ENCODE measurements at regions not wholly inside any gene's neighbourhood (a gene's known extent, or its start where the extent isn't known, plus 50 kb on each side); places are given as distances from the start of the nearest gene placed in this dataset.

DNA sequence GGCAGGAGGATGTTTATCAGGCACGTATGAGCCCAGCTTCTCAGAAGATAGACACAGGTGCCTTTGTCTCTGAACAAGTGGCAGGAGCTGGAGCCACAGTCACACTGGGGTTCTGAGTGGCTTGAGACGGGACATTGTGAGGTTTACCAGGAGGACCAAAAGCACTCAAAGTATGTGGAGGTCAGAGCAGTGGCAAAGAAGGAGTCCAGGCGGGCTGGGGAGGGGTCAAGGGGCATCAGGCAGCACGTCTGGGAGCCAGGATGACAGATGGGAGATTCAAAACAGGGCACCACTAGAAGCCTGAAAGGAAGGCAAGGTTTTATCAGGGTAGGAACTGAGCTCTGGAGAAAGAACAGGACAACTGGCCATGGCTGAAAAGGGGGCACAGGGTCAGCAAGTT lies 67.2 kb upstream of the MARCHF10 start:
- TF ChIP-seq POLR2AphosphoS5 (IDR thresholded peaks at IDR 0.05) (no peak), POLR2A (IDR thresholded peaks at IDR 0.05) (no peak)
- TF ChIP-seq, protein P1, sequence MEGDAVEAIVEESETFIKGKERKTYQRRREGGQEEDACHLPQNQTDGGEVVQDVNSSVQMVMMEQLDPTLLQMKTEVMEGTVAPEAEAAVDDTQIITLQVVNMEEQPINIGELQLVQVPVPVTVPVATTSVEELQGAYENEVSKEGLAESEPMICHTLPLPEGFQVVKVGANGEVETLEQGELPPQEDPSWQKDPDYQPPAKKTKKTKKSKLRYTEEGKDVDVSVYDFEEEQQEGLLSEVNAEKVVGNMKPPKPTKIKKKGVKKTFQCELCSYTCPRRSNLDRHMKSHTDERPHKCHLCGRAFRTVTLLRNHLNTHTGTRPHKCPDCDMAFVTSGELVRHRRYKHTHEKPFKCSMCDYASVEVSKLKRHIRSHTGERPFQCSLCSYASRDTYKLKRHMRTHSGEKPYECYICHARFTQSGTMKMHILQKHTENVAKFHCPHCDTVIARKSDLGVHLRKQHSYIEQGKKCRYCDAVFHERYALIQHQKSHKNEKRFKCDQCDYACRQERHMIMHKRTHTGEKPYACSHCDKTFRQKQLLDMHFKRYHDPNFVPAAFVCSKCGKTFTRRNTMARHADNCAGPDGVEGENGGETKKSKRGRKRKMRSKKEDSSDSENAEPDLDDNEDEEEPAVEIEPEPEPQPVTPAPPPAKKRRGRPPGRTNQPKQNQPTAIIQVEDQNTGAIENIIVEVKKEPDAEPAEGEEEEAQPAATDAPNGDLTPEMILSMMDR (IDR thresholded peaks at IDR 0.05 in 8 of 11, conservative IDR thresholded peaks at IDR 0.05 in 3 of 11), result no peak
- Histone ChIP-seq H3K36me3 (no peaks in the 10 kb centered on the region), H3K4me3 (no peak overlapping the region), H3K27ac (no peak overlapping the region), H3K4me1 (no peaks in the 10 kb centered on the region), H3K9me3 (no peaks in the 10 kb centered on the region), H3K27me3 (replicated peaks in 1 of 7) (peaks cover 0 to 22% (median 0%) of the 10 kb centered on the region in 7 donors)
- WGBS, 5 donors, result 69 to 95% (median 85%) methylated on average over 4 of the region's 4 CpGs
- DNase-seq, result no peak
- intact Hi-C loops (cut with DNase I; ENCODE audit: low total_unique reads), result no loop called here

DNA sequence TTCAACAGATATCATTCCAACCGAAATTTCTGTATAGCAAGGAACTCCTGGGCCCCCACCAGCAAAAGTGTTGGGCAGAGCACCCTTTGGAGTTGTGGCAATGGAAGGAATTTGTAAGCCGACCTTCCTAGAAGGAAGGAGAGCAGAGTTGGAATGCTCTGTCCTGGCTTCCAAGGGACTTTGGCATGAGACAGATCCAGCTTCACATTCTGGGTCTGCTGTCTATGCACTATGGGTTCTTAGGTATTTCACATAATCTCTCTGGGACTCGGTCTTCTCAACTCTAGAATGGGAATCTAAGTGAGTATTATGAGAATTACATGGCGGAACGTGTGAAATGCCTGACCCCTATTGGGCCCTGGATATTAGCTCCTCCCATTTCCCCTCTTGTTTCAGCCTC lies 63.2 kb upstream of the MARCHF10 start:
- Histone ChIP-seq H3K27me3 (replicated peaks in 1 of 7) (peaks cover 0 to 25% (median 0%) of the 10 kb centered on the region in 7 donors), H3K4me3 (no peak overlapping the region), H3K36me3 (no peaks in the 10 kb centered on the region), H3K4me1 (no peaks in the 10 kb centered on the region), H3K27ac (no peak overlapping the region), H3K9me3 (no peaks in the 10 kb centered on the region)
- 82 to 94% (median 91%) methylated on average over 5 of the region's 5 CpGs for WGBS, 5 donors
- TF ChIP-seq, protein P1 (IDR thresholded peaks at IDR 0.05 in 8 of 11, conservative IDR thresholded peaks at IDR 0.05 in 3 of 11), result no peak
- TF ChIP-seq POLR2A (IDR thresholded peaks at IDR 0.05), result no peak
- no peak for TF ChIP-seq POLR2AphosphoS5 (IDR thresholded peaks at IDR 0.05)
- DNase-seq, result no peak
- intact Hi-C loops (cut with DNase I; ENCODE audit: low total_unique reads), result no loop called here

DNA sequence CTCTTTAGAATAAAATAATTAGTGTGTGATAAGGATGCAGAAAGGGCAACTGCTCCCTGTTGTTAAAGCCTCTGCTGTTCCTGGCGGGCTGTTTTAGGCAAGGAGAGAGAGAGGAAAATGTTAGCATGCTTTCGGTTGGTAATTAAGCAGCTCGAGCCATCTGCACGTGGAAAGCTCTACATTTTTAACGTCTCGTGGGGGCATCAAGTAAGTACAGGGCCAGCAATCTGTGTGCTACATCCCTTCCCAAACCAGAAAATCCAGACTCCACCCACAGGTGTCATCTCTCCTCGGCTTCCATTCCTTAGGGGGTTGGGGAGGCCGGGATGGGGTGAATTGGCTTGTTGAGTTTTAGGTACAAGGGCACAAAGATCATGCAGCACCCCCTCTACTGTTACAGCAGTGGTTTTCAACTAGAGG lies 62.4 kb upstream of the MARCHF10 start:
- Histone ChIP-seq H3K27me3 (replicated peaks in 1 of 7) (peaks cover 0 to 25% (median 0%) of the 10 kb centered on the region in 7 donors), H3K9me3 (no peaks in the 10 kb centered on the region), H3K4me3 (no peak overlapping the region), H3K4me1 (no peaks in the 10 kb centered on the region), H3K36me3 (no peaks in the 10 kb centered on the region), H3K27ac (no peak overlapping the region)
- WGBS, 5 donors, result 71 to 92% (median 84%) methylated on average over 8 of the region's 8 CpGs
- intact Hi-C loops (cut with DNase I; ENCODE audit: low total_unique reads), result no loop called here
- DNase-seq, result no peak
- TF ChIP-seq POLR2AphosphoS5 (IDR thresholded peaks at IDR 0.05) (no peak), POLR2A (IDR thresholded peaks at IDR 0.05) (no peak)
- TF ChIP-seq, protein P1 (IDR thresholded peaks at IDR 0.05 in 8 of 11, conservative IDR thresholded peaks at IDR 0.05 in 3 of 11), result no peak

DNA sequence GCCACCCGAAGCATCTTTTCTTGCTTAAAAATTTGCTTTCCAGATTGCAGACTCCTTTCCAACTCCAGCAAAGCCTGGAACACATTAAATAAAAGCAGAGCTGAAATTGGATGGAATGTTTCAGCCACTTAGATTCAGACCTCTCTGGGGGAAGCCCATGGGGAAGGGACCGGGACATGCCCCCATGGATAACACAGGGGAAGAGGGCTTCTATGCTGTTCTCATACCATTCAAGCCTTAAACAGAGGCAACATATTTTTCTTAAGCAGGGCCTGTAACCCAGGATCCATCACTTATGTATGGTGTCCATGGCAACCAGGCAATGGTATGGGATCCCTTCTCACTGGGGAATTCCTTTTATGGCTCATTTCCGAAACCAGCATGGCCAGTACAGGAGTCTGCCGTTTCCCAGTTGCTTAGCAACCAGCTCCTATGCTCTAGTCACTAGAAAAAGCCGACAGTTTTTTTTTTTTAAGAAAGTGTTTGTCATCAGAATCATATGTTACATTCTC lies 62.0 kb upstream of the MARCHF10 start:
- no peaks in the 10 kb centered on the region for H3K4me1 ChIP-seq
- no peaks in the 10 kb centered on the region for H3K36me3 ChIP-seq
- intact Hi-C loops (cut with DNase I; ENCODE audit: low total_unique reads), result no loop called here
- TF ChIP-seq POLR2A (IDR thresholded peaks at IDR 0.05) (no peak), POLR2AphosphoS5 (IDR thresholded peaks at IDR 0.05) (no peak)
- WGBS, 5 donors, result 73 to 82% (median 74%) methylated on average over 5 of the region's 5 CpGs
- no peaks in the 10 kb centered on the region for H3K9me3 ChIP-seq
- no peak overlapping the region for H3K27ac ChIP-seq
- peaks cover 0 to 25% (median 0%) of the 10 kb centered on the region in 7 donors for H3K27me3 ChIP-seq (replicated peaks in 1 of 7)
- no peak for DNase-seq
- H3K4me3 ChIP-seq, result no peak overlapping the region

DNA sequence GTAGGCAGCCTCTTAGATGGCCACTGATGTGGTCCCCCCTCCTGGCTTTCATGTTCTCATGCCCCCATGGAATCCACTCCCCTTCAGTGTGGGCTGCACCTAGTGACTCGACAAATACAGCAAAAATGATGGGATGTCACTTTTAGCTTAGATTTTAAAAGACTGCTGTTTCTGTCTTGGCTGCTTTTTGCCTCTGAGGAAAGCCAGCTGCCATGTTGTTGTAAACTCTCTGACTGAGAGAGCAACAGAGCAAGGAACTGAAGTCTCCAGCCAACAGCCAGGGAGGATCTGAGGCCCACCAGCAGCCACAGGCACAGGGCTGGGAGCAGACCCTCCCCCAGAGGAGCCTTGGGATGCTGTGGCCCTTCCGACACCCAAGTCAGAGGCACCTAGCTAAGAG lies 60.6 kb upstream of the MARCHF10 start:
- intact Hi-C loops (cut with DNase I; ENCODE audit: low total_unique reads), result no loop called here
- Histone ChIP-seq H3K27me3 (replicated peaks in 1 of 7) (peaks cover 0 to 19% (median 0%) of the 10 kb centered on the region in 7 donors), H3K36me3 (no peaks in the 10 kb centered on the region), H3K9me3 (no peaks in the 10 kb centered on the region), H3K4me3 (no peak overlapping the region), H3K4me1 (no peaks in the 10 kb centered on the region), H3K27ac (no peak overlapping the region)
- 50 to 81% (median 69%) methylated on average over 2 of the region's 2 CpGs for WGBS, 5 donors
- TF ChIP-seq POLR2AphosphoS5 (IDR thresholded peaks at IDR 0.05) (no peak), POLR2A (IDR thresholded peaks at IDR 0.05) (no peak)
- TF ChIP-seq, protein P1 (IDR thresholded peaks at IDR 0.05 in 8 of 11, conservative IDR thresholded peaks at IDR 0.05 in 3 of 11), result no peak
- DNase-seq, result no peak

All from spleen (tissue), 11 donors.